C1 segment of cervical spinal cord (tissue), 14 donors: ENCODE measurements at regions not wholly inside any gene's neighbourhood (a gene's known extent, or its start where the extent isn't known, plus 50 kb on each side); places are given as distances from the start of the nearest gene placed in this dataset.

ENCODE experiments used
- DNase-seq, 14 donors: peaks; one replicate each; lab custom pipeline; 2025; lab: John Stamatoyannopoulos, UW

DNA sequence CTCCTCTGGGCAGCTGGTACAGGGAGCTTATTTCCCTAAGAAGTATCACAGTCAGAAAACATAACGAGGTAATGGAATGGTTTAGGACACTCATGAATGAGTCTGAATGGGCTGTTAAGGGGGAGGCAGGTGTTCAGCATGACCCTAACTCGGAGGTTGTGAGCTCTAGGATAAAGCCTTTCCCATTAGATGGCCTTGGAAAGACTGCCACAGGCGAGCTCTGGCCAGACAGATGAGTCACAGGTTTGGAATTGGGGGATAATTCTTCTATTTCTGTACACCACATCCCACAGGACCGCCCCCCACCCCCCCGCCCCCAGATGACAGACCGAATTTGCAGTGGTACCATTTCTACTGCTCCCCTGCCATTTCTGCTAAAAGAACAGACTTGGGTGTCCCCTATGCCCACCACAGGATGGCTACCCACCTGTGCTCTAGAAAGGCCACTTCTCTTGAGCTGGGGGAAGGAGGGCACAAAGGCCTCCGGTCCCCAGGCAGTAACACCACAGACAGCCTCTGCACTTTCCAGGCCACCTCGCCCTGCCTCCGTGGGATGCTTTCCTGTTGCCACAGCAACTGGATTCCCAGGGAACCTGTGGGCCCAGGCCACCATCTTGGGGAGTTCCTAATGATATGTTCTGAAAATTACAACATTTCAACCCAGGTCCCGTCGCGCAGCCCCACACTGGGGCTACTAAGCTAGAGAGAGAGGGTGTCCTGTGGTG is 76.7 kb downstream of the TRIM29 start:
- no peak for DNase-seq

DNA sequence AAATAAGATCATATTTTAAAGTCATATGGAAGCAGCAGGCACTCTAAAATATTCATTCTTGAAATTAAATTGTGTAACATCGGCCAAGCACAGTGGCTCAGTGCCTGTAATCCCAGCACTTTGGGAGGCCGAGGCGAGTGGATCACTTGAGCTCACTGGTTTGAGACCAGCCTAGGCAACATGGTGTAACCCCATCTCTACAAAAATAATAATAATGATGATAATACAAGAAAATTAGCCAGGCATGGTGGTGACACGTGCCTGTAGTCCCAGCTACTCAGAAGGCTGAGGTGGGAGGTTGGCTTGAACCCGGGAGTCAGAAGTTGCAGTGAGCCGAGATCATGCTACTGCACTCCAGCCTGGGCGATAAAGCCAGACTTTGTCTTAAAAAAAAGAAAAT is 77.4 kb downstream of the TRIM29 start:
- DNase-seq = no peak

DNA sequence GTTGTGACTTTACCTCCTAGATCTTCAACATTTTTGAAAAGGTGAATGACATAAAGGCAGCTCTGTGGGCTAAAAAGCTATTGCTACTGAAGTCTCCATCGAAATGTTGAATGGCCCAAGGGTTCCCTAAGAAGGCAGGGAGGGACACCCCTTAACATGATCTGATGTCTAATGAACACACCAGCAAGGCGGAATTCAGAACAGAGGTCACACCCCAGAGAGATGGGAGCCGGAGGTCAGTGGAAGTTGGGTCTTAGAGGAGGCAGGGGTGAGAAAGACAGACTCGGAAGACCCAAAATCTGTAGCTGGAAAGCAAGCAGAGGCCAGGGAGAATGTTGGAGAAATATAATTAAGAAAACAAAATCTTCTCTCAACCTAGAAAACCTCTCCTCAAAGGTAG is 79.0 kb downstream of the TRIM29 start:
- DNase-seq = no peak

DNA sequence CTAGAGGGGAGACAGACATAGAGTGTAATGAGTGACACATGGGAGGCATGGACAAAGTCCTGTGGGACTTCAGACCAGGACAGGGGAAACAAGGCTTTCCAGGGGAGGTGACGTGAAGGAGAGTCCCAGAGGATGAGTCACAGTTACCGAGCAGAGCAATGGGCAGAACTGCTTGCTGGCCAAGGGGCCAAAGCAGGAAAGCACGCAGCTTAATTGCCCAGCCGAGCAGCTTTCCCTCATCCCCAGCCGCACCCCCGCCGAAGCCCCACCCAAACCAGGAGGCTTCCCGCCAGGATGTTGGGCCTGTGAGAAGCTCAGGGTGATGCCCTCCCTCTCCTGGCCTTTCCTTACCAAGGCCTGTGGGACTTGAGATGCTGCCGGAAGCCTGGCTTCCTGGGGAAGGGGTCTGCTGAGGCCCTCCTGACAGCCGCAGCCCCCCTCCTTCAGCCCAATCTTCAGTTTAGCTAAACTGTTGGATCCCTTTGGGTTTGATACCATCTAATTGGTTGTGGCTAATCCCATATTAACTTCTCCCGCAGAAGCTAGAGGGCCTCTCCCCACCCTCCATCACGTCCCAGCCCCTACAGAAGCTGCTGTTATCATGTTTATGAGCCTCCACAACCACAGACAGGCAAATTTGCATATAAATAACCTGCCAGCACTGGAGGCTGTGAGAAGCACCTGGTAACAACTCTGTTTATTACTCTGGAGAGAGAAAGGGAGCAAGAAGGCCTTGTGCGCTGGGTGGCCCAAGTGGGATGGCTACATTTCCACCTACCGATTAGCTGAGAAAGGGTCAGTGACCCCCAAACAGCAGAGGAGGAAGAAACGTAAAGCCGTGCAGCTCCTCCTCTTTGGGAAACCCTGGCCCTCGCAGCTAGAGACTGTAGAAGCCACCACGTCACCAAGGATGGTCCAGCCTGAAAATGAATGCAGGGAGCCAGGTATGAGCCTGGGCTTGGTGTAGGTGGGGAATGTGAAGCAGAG is 80.0 kb downstream of the TRIM29 start:
- DNase-seq = no peak

DNA sequence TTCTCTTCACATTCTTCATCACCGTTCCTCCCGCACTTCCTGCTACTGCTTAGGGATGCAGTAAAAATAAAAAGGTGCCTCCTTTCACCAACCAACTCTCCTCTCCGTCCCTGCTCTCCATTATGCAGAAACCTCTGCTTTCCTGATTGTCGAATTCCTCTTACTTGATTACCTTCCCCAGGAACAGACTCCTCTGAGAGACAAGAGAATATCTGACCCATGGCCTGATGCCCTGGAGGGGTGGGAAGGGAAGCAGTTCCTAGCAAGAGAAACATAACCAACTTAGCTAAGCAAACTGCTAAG is 80.9 kb downstream of the TRIM29 start:
- no peak for DNase-seq

DNA sequence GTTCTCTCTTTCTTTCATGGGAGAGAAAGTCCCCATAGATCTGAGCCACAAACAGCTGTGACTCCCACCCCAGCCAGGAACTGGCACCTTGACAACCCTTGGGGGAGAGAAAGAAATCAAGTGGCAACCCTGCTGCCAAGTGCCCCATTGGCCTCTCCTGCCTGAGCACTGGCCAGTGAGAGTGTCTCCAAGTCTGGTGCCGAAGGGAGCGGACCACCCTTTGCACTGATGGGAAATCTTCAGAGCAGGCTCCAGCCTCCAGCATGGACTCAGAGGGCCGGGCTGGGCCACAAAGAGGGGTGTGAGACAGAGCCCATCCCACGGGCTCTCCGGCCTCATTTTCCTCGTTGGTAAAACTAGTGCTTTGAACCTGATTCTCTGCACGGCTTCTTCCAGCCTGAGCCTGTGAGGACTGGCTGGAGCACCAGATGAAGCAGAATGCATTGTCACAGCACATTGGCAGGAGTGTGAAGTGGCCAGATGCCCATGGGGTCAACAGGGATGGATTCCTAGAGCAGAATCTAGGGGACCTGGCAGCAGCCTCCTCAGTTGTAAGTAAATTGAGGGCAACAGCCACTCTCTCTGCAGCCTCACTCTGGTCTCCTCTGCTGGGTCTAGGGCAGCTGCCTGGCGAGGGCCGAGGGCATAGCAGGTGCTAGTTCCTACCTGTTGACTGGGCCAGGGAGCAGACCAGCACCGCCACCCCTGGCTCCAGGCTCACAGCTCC is 81.4 kb downstream of the TRIM29 start:
- peak in 2 of 14 donors; percentile 27 to 29 for DNase-seq

DNA sequence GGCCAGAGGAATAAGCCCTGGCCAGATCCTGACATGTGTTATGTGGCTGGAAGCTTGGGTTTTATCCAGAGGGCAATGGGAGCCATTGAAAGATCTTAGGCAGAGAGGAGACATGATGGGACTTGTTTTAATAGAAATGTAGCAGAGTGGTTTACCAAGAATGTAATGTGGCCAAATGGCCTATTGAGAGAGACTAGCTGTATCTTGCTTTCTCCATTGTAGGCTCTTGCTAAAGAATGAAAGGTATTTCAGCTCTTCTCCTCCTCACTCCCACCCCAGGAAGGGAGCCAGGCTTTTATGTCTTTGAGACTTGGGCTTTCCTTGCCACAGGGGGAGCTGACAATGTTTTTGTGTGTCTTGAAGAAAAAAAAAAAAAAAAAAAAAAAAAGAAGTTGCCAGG is 82.3 kb downstream of the TRIM29 start:
- no peak for DNase-seq

DNA sequence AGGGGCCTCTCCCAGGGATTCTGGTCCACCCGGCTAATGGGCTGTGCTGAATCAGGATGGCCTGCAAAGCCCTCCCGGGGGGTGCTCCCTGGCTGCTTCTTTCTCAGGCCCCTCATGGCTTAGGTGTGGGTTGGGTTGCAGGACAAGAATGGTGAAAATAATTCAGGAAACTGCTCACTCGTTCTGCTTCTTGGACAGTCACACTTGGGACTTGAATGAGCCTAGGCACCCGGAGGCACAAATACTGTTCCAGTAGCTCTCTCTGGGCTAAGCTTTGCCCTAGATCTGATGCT is 83.2 kb downstream of the TRIM29 start:
- no peak for DNase-seq

DNA sequence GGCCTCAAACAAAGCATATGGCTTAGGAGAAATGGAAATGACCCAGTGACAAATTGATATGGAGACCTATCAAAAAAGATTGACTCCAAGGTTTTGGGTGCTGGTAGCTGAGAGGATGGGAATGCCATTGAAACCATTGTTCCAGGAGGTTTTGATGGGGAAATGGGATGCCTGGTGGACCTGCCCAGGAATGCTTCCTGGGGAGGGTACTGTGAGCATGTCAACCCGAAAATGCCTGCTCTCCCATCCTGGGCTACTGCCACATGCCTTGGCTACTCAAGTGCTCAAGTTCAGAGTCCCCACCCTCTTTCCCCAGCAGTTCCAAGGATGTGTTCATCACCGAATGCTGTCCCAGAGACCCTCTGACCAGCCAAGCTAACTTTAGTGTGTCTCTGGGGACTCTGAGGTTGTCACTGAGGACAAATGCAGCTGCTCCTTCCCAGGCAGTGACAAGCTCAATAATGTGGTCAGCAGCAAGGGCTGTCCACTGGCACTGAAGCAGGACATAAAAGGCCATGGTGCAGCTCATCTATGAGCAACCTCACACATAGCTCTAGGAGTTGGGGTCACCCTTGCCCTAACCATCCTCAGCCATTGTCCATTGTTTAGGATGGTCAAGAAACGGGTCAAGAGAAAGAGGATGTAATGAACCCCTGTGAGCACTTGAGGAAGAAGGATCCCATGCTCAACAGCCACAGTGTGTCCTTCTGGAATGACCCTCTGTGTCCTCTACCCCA is 83.7 kb downstream of the TRIM29 start:
- no peak for DNase-seq

DNA sequence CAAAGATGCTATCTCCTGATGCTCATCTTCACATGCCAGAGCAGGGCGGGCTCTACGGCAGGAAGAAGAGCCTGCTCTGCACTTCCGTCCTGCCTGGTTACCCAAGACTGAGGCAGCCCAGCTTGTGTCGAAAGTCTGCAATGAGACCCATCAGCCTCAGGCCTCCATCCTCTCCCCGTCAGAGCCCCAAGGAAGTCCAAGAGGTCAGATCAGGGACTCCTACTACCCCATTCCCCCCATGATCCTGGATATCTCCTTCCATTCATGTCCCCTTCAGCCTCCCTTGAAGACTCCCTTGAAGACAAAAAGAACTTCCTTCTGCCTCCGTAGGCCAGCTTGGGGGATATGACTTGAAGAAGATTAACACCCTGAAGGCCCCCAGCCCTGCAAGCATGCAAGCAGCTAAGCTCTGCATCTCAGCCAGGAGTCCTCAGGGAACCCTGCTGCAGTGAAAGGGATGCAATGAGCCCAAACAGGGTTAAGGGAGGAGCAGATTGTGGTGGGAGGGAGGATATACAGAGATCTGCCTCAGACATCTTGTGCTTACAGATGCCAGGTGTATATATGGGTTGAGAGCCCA is 85.6 kb downstream of the TRIM29 start:
- no peak for DNase-seq

DNA sequence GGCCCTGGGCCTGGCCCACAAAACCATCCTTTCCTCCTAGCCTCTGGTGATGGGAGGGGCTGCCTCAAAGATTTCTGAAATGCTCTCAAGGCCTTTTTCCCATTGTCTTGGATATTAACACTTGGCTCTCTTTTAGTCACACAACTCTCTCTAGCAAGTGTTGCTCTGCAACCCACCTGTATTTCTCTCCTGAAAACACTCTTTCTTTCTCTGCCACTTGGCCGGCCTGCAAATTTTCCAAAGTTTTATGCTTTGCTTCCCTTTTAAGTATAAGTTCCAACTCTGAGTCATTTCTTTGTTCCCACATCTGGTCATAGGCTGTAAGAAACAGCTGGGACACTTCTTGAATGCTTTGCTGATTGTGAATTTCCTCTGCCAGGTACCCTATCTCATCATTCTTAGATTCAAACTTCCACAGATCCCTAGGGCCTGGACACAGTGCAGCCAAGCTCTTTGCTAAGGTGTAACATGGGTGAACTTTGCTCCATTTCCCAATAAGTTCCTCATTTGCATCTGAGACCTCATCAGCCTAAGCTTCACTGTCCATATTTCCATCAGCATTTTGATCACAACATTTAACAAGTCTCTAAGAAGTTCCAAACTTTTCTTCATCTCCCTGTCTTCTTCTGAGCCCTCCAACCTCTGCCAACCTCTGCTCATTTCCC is 93.8 kb downstream of the TRIM29 start:
- no peak for DNase-seq

DNA sequence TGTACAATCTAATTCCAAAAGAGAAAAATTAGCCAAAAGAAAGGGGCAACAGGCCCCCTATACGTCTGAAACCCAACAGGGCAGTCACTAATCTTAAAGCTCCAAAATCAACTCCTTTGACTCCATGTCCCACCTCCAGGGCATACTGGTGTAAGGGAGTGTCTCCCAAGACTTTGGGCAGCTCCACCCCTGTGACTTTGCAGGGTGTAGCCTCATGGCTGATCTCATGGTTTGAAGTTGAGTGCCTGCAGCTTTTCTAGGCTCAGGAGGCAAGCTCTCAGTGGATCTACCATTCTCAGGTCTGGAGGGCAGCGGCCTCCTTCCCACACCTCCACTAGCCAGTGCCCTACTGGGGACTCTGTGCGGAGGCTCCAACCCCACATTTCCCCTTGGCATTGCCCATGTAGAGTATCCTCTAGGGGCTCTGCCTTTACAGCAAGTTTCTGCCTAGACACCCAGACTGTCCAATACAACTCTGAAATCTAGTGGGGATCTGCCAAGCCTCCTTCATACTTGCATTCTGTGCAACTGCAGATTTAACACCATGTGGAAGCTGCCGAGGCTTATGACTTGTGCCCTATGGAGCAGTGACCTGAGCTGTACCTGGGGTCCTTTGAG is 94.5 kb downstream of the TRIM29 start:
- no peak for DNase-seq

DNA sequence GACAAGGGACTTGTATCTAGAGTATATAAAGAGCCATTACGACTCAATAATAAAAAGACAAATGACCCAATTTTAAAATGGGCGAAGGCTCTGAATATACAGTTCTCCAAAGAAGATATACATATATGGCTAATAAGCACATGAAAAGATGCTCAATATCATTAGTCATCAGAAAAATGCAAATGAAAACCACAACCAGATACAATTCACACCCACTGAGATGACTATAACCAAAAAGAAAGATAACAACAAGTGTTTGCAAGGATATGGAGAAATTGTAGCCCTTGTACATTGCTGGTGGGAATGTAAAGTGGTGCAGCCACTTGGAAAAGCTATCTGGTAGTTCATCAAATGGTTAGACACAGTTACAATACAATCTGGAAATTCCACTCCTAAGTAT is 96.3 kb downstream of the TRIM29 start:
- no peak for DNase-seq

DNA sequence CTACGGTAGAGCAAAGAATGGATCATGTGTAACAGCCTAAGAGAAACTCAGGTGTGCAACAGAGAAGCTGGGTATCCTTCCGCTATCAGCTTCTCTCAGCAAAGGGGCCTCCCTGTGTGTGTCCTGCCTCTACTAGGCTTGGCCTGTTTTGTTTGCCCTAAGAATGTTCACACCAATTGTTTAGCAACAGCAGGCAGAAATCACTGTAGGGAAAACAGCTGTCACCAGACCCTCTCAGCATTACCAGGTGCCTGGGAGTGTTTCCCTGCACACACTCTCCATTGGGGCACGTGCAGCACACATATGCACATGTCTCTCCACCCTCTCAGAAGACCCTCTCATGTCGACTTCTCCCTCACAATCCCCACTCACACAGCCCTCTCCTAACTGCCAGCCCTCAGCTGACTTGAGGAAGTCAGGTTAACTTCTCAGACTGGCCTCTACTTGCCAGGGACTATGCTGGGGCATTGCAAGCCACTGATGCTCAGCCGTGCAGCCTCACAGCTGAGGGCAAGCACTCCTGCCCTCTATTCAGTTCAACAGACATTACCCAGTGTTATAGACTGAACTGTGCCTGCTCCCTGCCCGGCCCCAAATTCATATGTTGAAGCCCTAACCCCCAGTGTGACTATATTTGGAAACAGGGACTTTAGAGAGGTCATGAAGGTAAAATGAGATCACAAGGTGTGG is 97.6 kb downstream of the TRIM29 start:
- DNase-seq = no peak

DNA sequence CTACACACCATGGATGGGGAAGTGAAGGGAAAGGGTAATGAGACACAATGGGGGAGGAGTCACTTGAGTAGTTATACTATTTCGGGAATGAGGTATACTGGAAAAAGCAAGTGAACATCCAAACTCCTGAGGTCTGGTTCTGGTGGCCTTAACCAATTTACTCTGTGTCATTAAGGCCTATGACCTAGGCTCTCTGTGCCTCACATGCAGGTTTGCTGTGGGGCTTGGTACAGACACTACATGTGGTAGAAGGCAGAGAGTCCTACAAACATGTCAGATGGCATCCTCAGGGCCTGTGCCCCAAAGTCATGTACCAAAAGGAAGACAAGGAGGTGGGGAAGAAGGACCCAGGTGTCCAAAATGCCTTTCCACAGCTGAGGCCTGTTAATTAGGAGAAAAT is 98.9 kb downstream of the TRIM29 start:
- DNase-seq = no peak

DNA sequence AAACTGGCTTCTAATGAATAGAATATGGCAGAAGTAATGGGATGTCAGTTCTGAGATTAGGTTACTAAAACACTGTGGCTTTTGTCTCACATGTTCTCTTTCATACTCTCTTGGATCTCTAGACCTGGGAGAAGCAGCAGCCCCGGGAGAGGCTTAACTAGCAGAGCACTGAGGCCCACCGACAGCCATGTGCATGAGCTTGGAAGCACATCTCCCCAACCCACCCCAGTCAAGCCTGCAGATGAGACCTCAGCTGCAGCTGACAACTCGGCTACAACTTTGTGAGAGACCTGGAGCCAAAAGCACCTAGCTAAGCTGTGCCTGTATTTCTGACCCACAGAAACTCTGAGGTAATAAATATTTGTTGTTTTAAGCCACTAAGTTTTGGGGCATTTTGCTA is 100.8 kb downstream of the TRIM29 start:
- DNase-seq = no peak

DNA sequence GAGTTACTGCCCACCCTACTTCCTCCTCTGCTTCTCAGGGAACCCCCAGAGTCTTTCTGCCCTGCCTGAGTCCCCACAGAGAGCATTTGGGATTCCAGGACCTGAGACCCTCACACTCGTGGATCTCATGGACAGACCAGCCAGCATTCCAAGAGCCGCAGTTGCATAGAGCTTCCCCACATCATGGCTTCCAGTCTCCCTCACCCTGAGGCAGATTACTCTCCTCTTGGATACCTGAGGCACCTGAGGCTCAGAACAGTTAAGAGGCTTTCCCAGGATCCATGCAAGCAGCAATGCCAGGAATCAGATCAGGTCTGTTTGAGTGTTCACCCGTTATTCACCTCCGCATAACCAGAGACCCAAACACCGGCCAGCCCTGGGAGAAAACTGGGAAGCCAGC is 102.2 kb downstream of the TRIM29 start:
- DNase-seq = no peak

DNA sequence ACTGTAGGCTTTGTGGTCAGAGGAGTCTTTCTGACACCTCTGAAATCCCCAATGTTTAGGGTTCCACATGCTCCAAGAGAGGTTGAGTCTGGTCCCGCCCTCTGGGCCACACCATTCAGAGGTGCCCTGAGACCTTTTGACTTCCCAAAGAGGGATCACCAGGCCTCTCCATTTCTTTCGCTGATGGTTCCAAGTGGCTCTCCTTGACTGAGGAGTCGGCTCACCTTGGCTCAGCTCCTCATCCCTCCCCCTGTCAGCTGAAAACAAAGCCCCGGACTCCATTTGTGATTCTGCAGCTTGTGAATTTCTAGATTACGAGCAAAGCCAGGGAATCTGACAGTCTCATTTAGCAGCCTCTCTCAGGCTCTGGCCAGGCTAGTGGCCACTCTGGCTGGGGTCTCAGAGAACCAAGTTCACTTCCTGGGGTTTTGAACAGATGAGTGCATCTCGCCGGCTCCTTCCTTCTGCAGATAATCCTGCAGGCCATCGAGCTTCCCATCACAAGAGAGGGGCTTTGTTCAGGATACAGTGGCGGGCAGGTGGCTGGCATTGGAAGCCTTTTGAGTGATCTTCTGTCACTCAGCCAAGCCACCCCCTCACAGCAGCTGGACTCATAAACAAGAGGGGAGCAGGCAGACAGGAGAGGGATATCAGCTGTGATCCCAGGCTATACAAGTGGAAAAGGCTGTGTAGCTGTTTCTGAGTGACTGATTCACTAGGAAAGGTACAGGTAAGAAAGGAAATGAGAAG is 102.9 kb downstream of the TRIM29 start:
- DNase-seq = no peak

DNA sequence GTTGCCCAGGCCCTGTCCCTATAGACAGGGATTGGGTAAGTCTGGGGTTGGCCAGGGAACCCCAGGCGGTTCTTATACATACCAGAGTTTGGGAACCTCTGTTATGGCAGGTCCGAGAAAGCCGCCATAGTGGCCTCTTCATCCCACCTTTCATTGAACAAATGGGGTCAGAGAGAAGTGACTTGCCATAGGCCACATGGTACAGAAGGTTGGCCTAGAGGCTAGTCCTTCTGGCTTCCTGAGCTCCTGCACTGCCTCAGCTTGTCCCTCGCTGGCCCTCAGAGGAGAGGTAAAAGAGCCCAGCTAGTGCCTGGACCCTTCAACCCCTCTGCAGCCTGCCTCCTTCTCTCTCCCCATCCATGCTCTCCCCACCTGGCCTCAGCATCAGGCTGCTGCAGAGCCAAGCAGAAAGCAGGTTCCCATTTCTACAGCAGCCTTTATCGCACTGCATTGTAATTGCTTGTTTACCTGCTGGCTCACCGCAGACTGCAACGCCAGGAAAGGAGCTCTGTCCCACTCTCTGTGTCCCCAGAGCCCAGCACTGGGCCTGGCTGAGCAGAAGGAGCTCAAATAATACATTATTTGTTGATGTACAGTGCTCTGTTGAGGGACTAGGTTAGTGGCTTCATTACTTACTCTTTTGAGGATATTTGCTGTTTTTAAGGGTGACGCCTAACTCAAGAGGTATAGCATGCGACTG is 103.6 kb downstream of the TRIM29 start:
- DNase-seq = no peak
